Left kidney (tissue), 1 donor: ENCODE measurements at regions not wholly inside any gene's neighbourhood (a gene's known extent, or its start where the extent isn't known, plus 50 kb on each side); places are given as distances from the start of the nearest gene placed in this dataset.

ENCODE experiments used
- DNase-seq: peaks from one replicate; pipeline ENCODE4 v3.0.0-alpha.2; 2013

DNA sequence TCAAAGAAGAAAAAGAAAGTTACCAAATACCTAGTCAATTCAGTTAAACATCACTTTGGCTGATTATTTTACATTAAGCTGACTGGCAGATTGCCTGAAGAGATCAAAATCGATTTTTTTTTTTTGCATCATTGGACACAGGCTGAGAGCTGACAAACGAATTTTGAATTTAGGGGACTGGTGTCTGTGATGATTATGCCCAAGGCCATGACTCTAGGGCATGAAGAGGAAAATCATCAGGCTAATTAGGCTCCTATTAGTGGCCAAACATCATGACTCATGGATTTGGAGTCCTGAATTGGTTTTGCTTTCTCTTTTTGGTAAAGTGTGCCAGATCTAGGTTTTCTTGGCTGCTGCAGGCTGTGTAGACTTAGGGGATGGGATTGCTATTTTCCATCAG lies 829.3 kb upstream of the LCORL start:
- DNase-seq = no peak

DNA sequence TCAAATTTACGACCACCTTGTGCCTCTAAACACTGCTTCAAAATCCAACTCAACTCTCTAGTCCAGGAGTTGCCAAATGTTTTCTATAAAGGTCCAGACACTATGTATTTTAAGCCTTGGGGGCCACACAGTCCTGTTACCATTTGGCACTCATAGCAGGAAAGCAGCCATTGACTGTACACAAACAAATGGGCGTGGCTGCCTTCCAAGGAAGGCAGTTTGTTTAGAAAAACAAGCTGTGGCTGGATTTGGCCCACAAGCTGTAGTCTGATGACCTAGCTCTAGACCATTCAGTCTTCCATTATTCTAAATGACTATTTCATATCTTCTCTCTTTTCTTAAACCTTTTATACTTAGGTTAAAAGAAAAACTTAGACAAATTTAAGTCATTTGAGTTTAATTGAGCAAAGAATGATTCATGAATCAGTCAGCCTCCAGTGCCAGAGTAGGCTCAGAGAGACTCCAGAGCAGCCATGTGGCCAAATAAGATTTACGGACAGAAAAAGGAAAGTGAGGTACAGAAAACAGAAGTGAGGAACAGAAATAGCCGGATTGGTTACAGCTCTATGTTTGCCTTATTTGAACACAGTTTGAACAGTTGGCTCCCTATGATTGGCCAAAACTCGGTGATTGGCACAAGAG lies 825.8 kb upstream of the LCORL start:
- no peak for DNase-seq

GRCh38 chr4:18846313-18846712 lies 824.8 kb upstream of the LCORL start:
- no peak for DNase-seq

DNA sequence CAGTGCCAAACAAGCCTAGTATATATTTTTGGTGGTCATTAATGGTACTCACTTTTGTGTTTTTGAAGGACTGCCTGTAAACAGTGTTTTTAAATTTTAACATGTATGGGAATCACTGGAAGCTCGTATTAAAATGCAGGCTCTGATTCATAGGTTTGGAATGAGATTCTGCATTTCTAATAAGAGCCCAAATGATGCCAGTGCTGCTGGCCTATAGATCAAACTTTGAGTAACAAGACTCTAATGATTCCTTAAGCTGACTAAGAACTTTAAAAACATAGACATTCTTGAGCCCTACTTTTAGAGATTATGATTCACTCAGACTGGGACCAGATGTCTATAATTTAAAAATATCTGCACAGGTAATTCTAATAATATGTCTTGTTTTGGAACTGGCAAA lies 823.2 kb upstream of the LCORL start:
- DNase-seq = no peak

- no peak for DNase-seq
Observed at GRCh38 chr4:18842431-18842830, 820.9 kb upstream of the LCORL start.

DNA sequence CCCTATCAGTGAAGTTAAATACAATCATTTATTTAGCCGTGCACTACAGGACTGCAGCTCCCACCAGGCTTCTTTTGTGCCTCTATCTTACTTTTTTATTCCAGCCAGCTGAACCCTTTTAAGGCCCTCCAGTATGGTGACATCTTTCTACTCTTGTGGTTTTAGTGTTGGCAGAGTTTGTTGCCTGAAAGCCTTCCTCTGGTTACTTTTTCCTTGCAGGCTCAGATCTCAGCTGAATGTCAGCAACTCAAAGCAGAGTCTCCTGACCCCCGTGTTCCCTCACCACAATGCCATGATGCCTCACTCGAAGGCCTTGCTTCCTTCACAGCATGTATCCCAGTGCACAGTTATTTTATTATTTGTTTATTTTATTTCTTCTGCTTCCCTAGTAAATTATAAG lies 818.9 kb upstream of the LCORL start:
- no peak for DNase-seq

GRCh38 chr4:18816228-18816895 lies 794.8 kb upstream of the LCORL start:
- no peak for DNase-seq

GRCh38 chr4:18815779-18816173 lies 794.2 kb upstream of the LCORL start:
- DNase-seq = no peak

GRCh38 chr4:18815081-18815778 lies 793.7 kb upstream of the LCORL start:
- no peak for DNase-seq

- no peak for DNase-seq
Observed at GRCh38 chr4:18813771-18814170, 792.2 kb upstream of the LCORL start.

- no peak for DNase-seq
Observed at GRCh38 chr4:18813055-18813454, 791.5 kb upstream of the LCORL start.

DNA sequence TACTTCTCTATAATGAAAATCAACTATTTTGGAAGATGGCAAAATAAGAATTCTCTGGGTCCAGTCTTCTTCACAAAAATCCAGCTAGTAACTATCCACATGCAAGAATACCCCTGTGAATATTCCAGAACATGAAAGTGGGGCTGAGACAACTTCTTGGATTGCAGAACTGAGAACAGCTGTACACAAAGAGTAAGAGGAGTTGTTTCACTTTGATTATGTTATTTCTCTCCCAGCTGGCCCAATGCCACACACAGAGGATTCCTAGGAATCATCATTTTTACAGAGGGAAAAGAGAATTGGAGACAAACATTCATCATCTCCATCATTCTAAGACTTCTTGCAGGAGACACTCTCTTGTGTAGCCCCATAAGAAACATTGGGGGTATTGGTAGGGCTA lies 782.2 kb upstream of the LCORL start:
- no peak for DNase-seq

- no peak for DNase-seq
Observed at GRCh38 chr4:18798123-18798522, 776.6 kb upstream of the LCORL start.

DNA sequence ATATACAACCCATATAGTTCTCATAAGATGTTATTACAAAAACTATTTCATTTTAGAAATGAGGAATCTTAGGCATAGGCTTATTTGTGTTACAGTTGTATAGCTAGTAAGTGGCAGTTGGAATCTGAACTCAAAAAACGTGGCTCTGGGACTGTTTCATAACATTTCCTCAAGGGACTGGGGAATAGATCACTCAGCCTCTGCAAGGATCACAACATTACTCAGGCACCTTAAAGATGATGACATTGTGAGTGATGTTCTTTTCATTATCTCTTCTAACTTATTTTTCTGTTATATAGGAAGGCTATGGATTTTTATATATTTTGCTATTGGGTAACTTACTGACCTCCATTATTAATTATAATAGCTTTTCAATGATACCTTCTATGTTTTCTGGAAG lies 774.2 kb upstream of the LCORL start:
- DNase-seq = no peak

GRCh38 chr4:18777190-18777930 lies 755.8 kb upstream of the LCORL start:
- no peak for DNase-seq

GRCh38 chr4:18767921-18768320 lies 746.4 kb upstream of the LCORL start:
- no peak for DNase-seq

- DNase-seq = no peak
Observed at GRCh38 chr4:18756671-18757070, 735.1 kb upstream of the LCORL start.

- no peak for DNase-seq
Observed at GRCh38 chr4:18754180-18754579, 732.6 kb upstream of the LCORL start.

- DNase-seq = no peak
Observed at GRCh38 chr4:18751083-18751482, 729.5 kb upstream of the LCORL start.

DNA sequence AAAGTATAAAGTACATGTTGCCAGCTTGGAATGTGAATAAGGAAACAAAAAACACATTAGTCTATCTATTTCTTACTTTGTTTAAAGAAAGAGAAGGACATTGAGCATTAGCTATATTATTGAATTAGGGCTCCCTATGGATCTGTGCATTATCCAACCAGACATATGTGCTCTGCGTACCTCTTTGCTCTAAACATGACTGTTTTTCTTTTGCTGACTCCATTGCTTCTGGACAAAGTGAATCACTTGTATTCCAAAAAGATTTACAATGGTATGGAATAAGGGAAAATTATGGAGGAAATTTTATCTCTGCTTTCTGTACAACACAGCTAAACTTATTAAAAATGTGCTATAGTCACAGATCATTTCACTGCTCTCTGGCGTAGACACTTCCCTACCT lies 727.8 kb upstream of the LCORL start:
- no peak for DNase-seq

GRCh38 chr4:18736551-18736950 lies 715.0 kb upstream of the LCORL start:
- no peak for DNase-seq

DNA sequence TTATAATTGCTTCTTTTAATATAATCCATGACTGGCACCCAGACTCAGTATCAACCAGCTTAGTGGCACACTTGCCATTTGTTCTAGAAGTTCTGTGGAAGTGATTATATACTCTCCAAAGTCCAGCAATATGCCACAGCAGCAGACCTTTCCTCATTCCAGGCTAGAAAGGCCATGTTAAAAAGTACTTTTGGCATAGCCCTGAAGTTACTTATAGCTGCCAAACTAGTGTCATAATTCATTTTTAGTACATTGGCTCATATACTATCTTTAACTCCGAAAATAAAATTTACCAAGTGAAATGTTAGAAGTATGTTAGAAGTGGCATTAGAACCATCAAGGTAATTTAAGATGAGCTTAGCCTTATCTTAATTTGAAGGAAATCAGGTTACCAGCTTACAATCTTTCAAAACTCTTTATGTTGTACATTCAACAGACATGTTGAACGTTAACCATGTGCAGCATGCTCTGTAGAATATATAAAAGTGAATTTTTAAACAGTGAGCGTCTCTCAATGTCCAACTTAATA lies 714.2 kb upstream of the LCORL start:
- no peak for DNase-seq

DNA sequence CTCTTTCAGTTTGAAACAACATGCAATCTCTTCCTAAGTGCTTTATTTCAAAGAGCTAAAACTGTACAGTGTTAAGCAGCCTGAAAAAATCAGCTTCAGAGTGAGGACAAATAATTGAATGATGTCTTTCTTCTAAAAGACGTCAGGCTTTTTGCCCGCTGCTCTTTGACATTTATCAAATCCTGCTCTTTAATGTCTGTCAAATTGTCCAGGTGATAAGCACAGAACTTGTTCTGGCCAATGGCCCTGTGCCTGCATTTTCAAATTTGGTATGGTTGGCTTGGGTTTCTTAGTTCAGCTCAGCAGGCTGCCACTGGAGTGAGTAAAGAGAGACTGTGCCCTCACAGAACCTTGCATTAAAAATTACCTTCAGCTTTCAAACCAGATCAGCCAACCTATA lies 712.9 kb upstream of the LCORL start:
- DNase-seq = no peak
